Heart left ventricle (tissue), 16 donors: ENCODE measurements at regions not wholly inside any gene's neighbourhood (a gene's known extent, or its start where the extent isn't known, plus 50 kb on each side); places are given as distances from the start of the nearest gene placed in this dataset.

Source experiments
- ATAC-seq, 4 donors: fragments of 200-7000 bp; cut with Tn5 transposase; one replicate each; pipeline ENCODE4 v1.9.1; 2020 to 2022; ENCODE audit warnings: moderate library complexity in 4 of 4, mild to moderate bottlenecking in 3 of 4, moderate number of reproducible peaks in 1 of 4
- DNase-seq, 5 donors: peaks; one replicate each; pipeline ENCODE4 v3.0.0-alpha.2; 2020
- H3K27ac ChIP-seq, 12 donors: fragments of 200-600 bp; sonication (generic) in 4 of 12; one replicate each; pipeline versions ENCODE4 v1.5.0 to v1.8.0; 2016 to 2022; ENCODE audit warnings: mild to moderate bottlenecking in 2 of 12
- H3K27me3 ChIP-seq, 9 donors: fragments of 200-600 bp; sonication (generic) in 2 of 9; one replicate each; pipeline versions ENCODE4 v1.5.1 to v1.8.0; 2016 to 2022; ENCODE audit warnings: mild to moderate bottlenecking in 3 of 9
- H3K36me3 ChIP-seq, 9 donors: fragments of 200-600 bp; sonication (generic) in 2 of 9; one replicate each; pipeline versions ENCODE4 v1.5.0 to v1.8.0; 2018 to 2022; ENCODE audit warnings: mild to moderate bottlenecking in 2 of 9
- H3K4me1 ChIP-seq, 12 donors: fragments of 200-600 bp; sonication (generic) in 4 of 12; one replicate each; pipeline versions ENCODE4 v1.5.0 to v1.8.0; 2016 to 2022; ENCODE audit warnings: mild to moderate bottlenecking in 3 of 12
- H3K4me3 ChIP-seq, 12 donors: fragments of 200-600 bp; sonication (generic) in 4 of 12; one replicate each; pipeline versions ENCODE4 v1.5.0 to v1.8.0; 2017 to 2022; ENCODE audit warnings: mild to moderate bottlenecking in 9 of 12, moderate library complexity in 4 of 12
- H3K9me3 ChIP-seq, 12 donors: fragments of 200-600 bp; sonication (generic) in 4 of 12; one replicate each; pipeline versions ENCODE4 v1.5.0 to v1.8.0; 2016 to 2022; ENCODE audit warnings: mild to moderate bottlenecking in 1 of 12
- CTCF ChIP-seq, 12 donors: fragments of 200-600 bp; sonication (generic) in 4 of 12; IDR thresholded peaks; one replicate each; pipeline versions ENCODE4 v1.5.0 to v1.8.0; 2018 to 2022; ENCODE audit warnings: antibody characterized with exemption in 12 of 12, mild to moderate bottlenecking in 5 of 12
- POLR2A ChIP-seq, 2 donors: fragments of 450-650 bp; IDR thresholded peaks; one replicate each; pipeline ENCODE4 v1.6.1; 2017; ENCODE audit warnings: antibody characterized with exemption in 2 of 2, mild to moderate bottlenecking in 2 of 2, moderate library complexity in 2 of 2
- WGBS, 4 donors: extraction: QIAGEN DNeasy Blood & Tissue Kit in 2 of 4; methylation state at CpG; one replicate each; pipeline versions ENCODE4 v1.1.5 to v1.1.7; 2013 to 2018; 5-methylcytosine and 5-hydroxymethylcytosine counted together
- intact Hi-C, 10 donors: fragments of 100-400 bp; cut with DNase I; formaldehyde crosslinking; loops; one replicate each; pipeline versions ENCODE4 v1.11.1 to v1.14.2; 2022
- donor health status: ischemic (EF 13 %, LVEDD 7.1; RV severe dilation, severe dysfunction).
- donor health status: healthy with polysubstance abuse.
- donor health status: DM: no; HTN: yes; CAD: no.
- donor health status: DM: no; HTN: no; CAD: no.
- donor health status: ischemic (EF 25% LVEDD 6.9; RV normal size, moderate dysfunction).
- donor health status: ischemic (EF 25% LVEDD 5.7; RV mildly dilated, moderate dysfunction).
- donor health status: healthy.
- donor health status: DM: yes; HTN: yes; CAD: no.
- donor health status: ischemic (EF 35%, LVEDD 5.7; RV mildly dilated, moderate dysfunction).
- donor health status: nonischemic (EF 11% LVEDD 7.7; RV severe dilation, severe dysfunction).
- donor health status: DM: yes; HTN: yes; CAD: no.
- donor health status: PGD.
- donor health status: ischemic (EF 29% LVEDD 5.4; RV normal size, mild dysfunction).
- donor health status: nonischemic (EF 23%, LVEDD 6.1; RV moderate dilation, normal function).

- 40 to 56% (median 49%) methylated on average over 1 of the region's 1 CpG for WGBS, 4 donors
- no peaks in the 10 kb centered on the region for H3K4me1 ChIP-seq
- no peak overlapping the region for H3K4me3 ChIP-seq
- H3K27ac ChIP-seq: no peak overlapping the region
- no peak for DNase-seq
- no peaks in the 10 kb centered on the region for H3K9me3 ChIP-seq
- intact Hi-C loops: no loop called here
- no peak for ATAC-seq
- TF ChIP-seq POLR2A (IDR thresholded peaks at IDR 0.05): no peak
- no peak for TF ChIP-seq CTCF (IDR thresholded peaks at IDR 0.05)
- no peaks in the 10 kb centered on the region for H3K27me3 ChIP-seq
- no peaks in the 10 kb centered on the region for H3K36me3 ChIP-seq
Measured at GRCh38 chr14:21960636-21961035, 287.0 kb upstream of the OR4E1 start.

GRCh38 chr14:21941885-21942284, 268.3 kb upstream of the OR4E1 start:
- Histone ChIP-seq H3K36me3 (no peaks in the 10 kb centered on the region), H3K9me3 (no peaks in the 10 kb centered on the region), H3K27me3 (no peaks in the 10 kb centered on the region), H3K27ac (no peak overlapping the region), H3K4me1 (no peaks in the 10 kb centered on the region), H3K4me3 (no peak overlapping the region)
- no peak for DNase-seq
- ATAC-seq: no peak
- intact Hi-C loops: no loop called here
- TF ChIP-seq CTCF (IDR thresholded peaks at IDR 0.05) (no peak), POLR2A (IDR thresholded peaks at IDR 0.05) (no peak)
- WGBS, 4 donors: 55 to 69% (median 64%) methylated on average over 3 of the region's 3 CpGs

GRCh38 chr14:21940887-21941856, 267.6 kb upstream of the OR4E1 start:
- TF ChIP-seq POLR2A (IDR thresholded peaks at IDR 0.05) (no peak), CTCF (IDR thresholded peaks at IDR 0.05) (peak in 9 of 12 donors; percentile 10 to 41 (median 27))
- Histone ChIP-seq H3K27ac (no peak overlapping the region), H3K4me3 (no peak overlapping the region), H3K9me3 (no peaks in the 10 kb centered on the region), H3K4me1 (no peaks in the 10 kb centered on the region), H3K36me3 (no peaks in the 10 kb centered on the region), H3K27me3 (no peaks in the 10 kb centered on the region)
- no peak for DNase-seq
- 26 to 41% (median 39%) methylated on average over 7 of the region's 7 CpGs for WGBS, 4 donors
- intact Hi-C loops: no loop called here
- ATAC-seq: no peak

- Histone ChIP-seq H3K9me3 (no peaks in the 10 kb centered on the region), H3K4me3 (no peak overlapping the region), H3K27me3 (no peaks in the 10 kb centered on the region), H3K36me3 (no peaks in the 10 kb centered on the region), H3K27ac (no peak overlapping the region), H3K4me1 (no peaks in the 10 kb centered on the region)
- TF ChIP-seq CTCF (IDR thresholded peaks at IDR 0.05): no peak
- no peak for TF ChIP-seq POLR2A (IDR thresholded peaks at IDR 0.05)
- 44 to 60% (median 56%) methylated on average over 1 of the region's 1 CpG for WGBS, 4 donors
- no peak for ATAC-seq
- intact Hi-C loops: no loop called here
- DNase-seq: no peak
Measured at GRCh38 chr14:21939836-21940235, 266.2 kb upstream of the OR4E1 start.
